Body of pancreas (tissue), 4 donors: ENCODE measurements at regions not wholly inside any gene's neighbourhood (a gene's known extent, or its start where the extent isn't known, plus 50 kb on each side); places are given as distances from the start of the nearest gene placed in this dataset.

Experiments
- ATAC-seq: fragments of 150-250 bp; one replicate; pipeline ENCODE4 v1.9.1; 2016
- DNase-seq, 4 donors: peaks; one replicate each; pipeline ENCODE4 v3.0.0-alpha.2; 2019
- H3K27ac ChIP-seq, 4 donors: fragments of 200-600 bp; sonication (generic); 1 replicate in 3 of 4; 2 replicates in 1 of 4; pipeline versions ENCODE4 v1.5.1 to v1.6.1; 2016 to 2019; ENCODE audit warnings: mild to moderate bottlenecking in 1 of 4, mixed read lengths in 1 of 4, moderate library complexity in 1 of 4
- H3K27me3 ChIP-seq, 2 donors: fragments of 200-600 bp; sonication (generic); one replicate each; pipeline ENCODE4 v1.6.0; 2016; ENCODE audit warnings: mild to moderate bottlenecking in 1 of 2
- H3K36me3 ChIP-seq, 2 donors: fragments of 200-600 bp; sonication (generic); replicated peaks in 1 of 2; 2 replicates each; pipeline ENCODE4 v1.5.1; 2016; ENCODE audit warnings: low read depth in 2 of 2; ENCODE audit not compliant: insufficient read depth in 1 of 2
- H3K4me1 ChIP-seq: fragments of 200-600 bp; sonication (generic); one replicate; pipeline ENCODE4 v1.6.0; 2016
- H3K4me3 ChIP-seq, 2 donors: fragments of 200-600 bp; sonication (generic); 1 replicate in 1 of 2; 2 replicates in 1 of 2; pipeline ENCODE4 v1.5.1; 2016 to 2019
- H3K9me3 ChIP-seq, 3 donors: fragments of 200-600 bp; sonication (generic); 1 replicate in 2 of 3; 2 replicates in 1 of 3; pipeline ENCODE4 v1.5.1; 2016
- POLR2A ChIP-seq, 3 donors: fragments of 450-650 bp; IDR thresholded peaks; one replicate each; pipeline ENCODE4 v1.6.1; 2016; ENCODE audit warnings: antibody characterized with exemption in 3 of 3, mild to moderate bottlenecking in 2 of 3
- WGBS, 2 donors: methylation state at CpG; one replicate each; pipeline ENCODE4 v1.1.5; 2017; 5-methylcytosine and 5-hydroxymethylcytosine counted together
- intact Hi-C: fragments of 100-400 bp; cut with DNase I; formaldehyde crosslinking; loops from one replicate; pipeline ENCODE4 v1.15.1; 2023
- TF ChIP-seq, protein P1 (sequence below), 7 experiments: fragments of 450-650 bp in 4 of 7; fragments of 200-600 bp in 3 of 7; sonication (generic) in 3 of 7; IDR thresholded peaks; one replicate each; pipeline ENCODE4 v1.5.1; 2016 to 2019; ENCODE audit warnings: antibody characterized with exemption in 7 of 7

GRCh38 chr10:108904163-108904838 lies 1019.0 kb downstream of the XPNPEP1 start:
- 74 to 77% methylated on average over 5 of the region's 5 CpGs for WGBS, 2 donors
- intact Hi-C loops: no loop called here
- H3K27me3 ChIP-seq: no peaks in the 10 kb centered on the region
- H3K36me3 ChIP-seq: no peaks in the 10 kb centered on the region
- DNase-seq (peak in 1 of 4 donors; percentile 9), ATAC-seq (no peak)
- TF ChIP-seq POLR2A (IDR thresholded peaks at IDR 0.05): no peak
- TF ChIP-seq, protein P1, sequence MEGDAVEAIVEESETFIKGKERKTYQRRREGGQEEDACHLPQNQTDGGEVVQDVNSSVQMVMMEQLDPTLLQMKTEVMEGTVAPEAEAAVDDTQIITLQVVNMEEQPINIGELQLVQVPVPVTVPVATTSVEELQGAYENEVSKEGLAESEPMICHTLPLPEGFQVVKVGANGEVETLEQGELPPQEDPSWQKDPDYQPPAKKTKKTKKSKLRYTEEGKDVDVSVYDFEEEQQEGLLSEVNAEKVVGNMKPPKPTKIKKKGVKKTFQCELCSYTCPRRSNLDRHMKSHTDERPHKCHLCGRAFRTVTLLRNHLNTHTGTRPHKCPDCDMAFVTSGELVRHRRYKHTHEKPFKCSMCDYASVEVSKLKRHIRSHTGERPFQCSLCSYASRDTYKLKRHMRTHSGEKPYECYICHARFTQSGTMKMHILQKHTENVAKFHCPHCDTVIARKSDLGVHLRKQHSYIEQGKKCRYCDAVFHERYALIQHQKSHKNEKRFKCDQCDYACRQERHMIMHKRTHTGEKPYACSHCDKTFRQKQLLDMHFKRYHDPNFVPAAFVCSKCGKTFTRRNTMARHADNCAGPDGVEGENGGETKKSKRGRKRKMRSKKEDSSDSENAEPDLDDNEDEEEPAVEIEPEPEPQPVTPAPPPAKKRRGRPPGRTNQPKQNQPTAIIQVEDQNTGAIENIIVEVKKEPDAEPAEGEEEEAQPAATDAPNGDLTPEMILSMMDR (IDR thresholded peaks at IDR 0.05): no peak
- H3K27ac ChIP-seq: no peak overlapping the region
- H3K9me3 ChIP-seq: no peaks in the 10 kb centered on the region
- H3K4me1 ChIP-seq: no peaks in the 10 kb centered on the region
- H3K4me3 ChIP-seq: no peak overlapping the region

- Histone ChIP-seq H3K4me1 (no peaks in the 10 kb centered on the region), H3K36me3 (no peaks in the 10 kb centered on the region), H3K27ac (no peak overlapping the region), H3K27me3 (no peaks in the 10 kb centered on the region), H3K9me3 (no peaks in the 10 kb centered on the region), H3K4me3 (no peak overlapping the region)
- TF ChIP-seq POLR2A (IDR thresholded peaks at IDR 0.05): no peak
- TF ChIP-seq, protein P1 (IDR thresholded peaks at IDR 0.05): no peak
- DNase-seq: no peak
- WGBS, 2 donors: 75 to 76% methylated on average over 6 of the region's 6 CpGs
- intact Hi-C loops: no loop called here
- ATAC-seq: no peak
Measured at GRCh38 chr10:108902619-108903285, 1020.6 kb downstream of the XPNPEP1 start.

DNA sequence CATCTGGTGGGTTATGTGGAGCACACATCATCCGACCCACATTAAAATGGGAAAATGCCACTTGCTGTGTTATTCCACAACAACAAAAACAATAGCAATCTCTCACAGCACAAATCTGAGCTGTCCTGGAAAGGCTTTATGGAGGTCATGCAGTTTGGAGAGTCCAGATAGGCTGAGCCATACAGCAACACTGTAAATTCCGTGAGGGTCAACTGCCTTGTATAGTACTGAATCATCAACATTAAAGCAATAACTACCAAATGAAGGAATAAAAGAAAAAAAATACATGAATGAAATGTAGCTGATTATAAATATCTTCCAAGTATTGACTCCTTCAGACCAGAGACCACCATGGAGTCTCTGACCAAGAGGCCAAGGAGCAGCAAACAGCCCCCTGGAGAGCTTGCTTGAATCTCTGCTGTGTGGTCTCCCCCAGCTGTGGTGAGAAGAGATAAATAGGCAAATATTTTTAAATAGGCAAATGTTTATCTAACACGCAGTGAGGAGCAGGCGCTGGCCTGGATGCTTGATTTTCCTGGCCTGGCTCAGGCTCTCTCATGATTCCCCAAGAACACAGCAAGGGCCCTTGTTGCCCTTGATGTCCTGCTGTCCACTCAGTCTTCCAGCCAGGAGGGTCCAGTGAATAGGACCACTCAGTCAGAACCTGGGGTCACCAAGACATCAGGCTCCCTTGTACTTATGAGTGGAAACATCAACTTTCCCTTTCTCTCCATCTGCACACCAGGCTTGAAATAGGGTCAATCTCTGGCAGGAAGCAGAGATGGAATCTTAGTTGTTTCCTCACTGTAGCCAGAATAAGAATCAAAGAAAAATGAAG lies 1021.3 kb downstream of the XPNPEP1 start:
- intact Hi-C loops: no loop called here
- ATAC-seq: no peak
- Histone ChIP-seq H3K9me3 (no peaks in the 10 kb centered on the region), H3K27ac (no peak overlapping the region), H3K36me3 (no peaks in the 10 kb centered on the region), H3K4me3 (no peak overlapping the region), H3K27me3 (no peaks in the 10 kb centered on the region), H3K4me1 (no peaks in the 10 kb centered on the region)
- DNase-seq: no peak
- 75 to 81% methylated on average over 4 of the region's 4 CpGs for WGBS, 2 donors
- TF ChIP-seq, protein P1 (IDR thresholded peaks at IDR 0.05): no peak
- TF ChIP-seq POLR2A (IDR thresholded peaks at IDR 0.05): no peak

- Histone ChIP-seq H3K4me1 (no peaks in the 10 kb centered on the region), H3K36me3 (no peaks in the 10 kb centered on the region), H3K9me3 (no peaks in the 10 kb centered on the region), H3K27me3 (no peaks in the 10 kb centered on the region), H3K27ac (no peak overlapping the region), H3K4me3 (no peak overlapping the region)
- intact Hi-C loops: no loop called here
- 50 to 70% methylated on average over 3 of the region's 3 CpGs for WGBS, 2 donors
- no peak for ATAC-seq
- DNase-seq: no peak
- TF ChIP-seq, protein P1 (IDR thresholded peaks at IDR 0.05): no peak
- no peak for TF ChIP-seq POLR2A (IDR thresholded peaks at IDR 0.05)
Measured at GRCh38 chr10:108899670-108900069, 1023.6 kb downstream of the XPNPEP1 start.
